ENCODE measurements at regions not wholly inside any gene's neighbourhood (a gene's known extent, or its start where the extent isn't known, plus 50 kb on each side); places are given as distances from the start of the nearest gene placed in this dataset.

DNA sequence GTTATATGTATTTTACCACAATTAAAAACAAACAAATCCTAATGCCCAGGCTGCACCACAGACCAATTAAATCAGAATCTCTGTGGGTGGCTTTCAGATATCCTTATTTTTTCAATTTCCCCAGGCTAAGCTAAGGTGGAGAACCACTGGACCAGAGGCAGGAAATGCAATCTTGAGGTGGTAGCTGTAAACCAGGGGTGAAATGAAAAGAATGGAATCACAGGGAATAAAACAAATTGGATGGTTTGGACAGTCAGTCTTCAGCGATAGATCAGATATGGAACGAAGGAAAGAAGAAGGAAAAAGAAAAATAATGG, 215.4 kb downstream of the KCNRG start:
- no peak for TF ChIP-seq CTCF (IDR thresholded peaks at IDR 0.05)
- TF ChIP-seq POLR2AphosphoS5 (IDR thresholded peaks at IDR 0.05), result no peak
- no peak for TF ChIP-seq POLR2A (IDR thresholded peaks at IDR 0.05)
- no peak for TF ChIP-seq EP300 (IDR thresholded peaks at IDR 0.05)
